ENCODE measurements at regions not wholly inside any gene's neighbourhood (a gene's known extent, or its start where the extent isn't known, plus 50 kb on each side); places are given as distances from the start of the nearest gene placed in this dataset.

- TF ChIP-seq CTCF (IDR thresholded peaks at IDR 0.05) (no peak), POLR2AphosphoS5 (IDR thresholded peaks at IDR 0.05) (no peak), POLR2A (IDR thresholded peaks at IDR 0.05; ENCODE audit: low read depth) (no peak), EP300 (IDR thresholded peaks at IDR 0.05) (no peak)
Measured at GRCh38 chr12:127360580-127360979, 906.4 kb upstream of the TMEM132C start.
